Left forelimb (tissue), 1 donor: ENCODE measurements at regions not wholly inside any gene's neighbourhood (a gene's known extent, or its start where the extent isn't known, plus 50 kb on each side); places are given as distances from the start of the nearest gene placed in this dataset.
"Not testable (repeated sequence)": the region's sequence is repeated elsewhere in the genome, so short reads cannot be mapped to it uniquely, and the experiment has no call there.

ENCODE experiments used
- DNase-seq: peaks from one replicate; pipeline ENCODE4 v3.0.0-alpha.2; 2018; ENCODE audit warnings: low spot score

- no peak for DNase-seq
Measured at GRCh38 chr1:81525085-81525484, 275.6 kb upstream of the ADGRL2 start.

- no peak for DNase-seq
Measured at GRCh38 chr1:81519987-81520386, 280.7 kb upstream of the ADGRL2 start.

GRCh38 chr1:81517987-81518386, 282.7 kb upstream of the ADGRL2 start:
- DNase-seq = no peak

DNA sequence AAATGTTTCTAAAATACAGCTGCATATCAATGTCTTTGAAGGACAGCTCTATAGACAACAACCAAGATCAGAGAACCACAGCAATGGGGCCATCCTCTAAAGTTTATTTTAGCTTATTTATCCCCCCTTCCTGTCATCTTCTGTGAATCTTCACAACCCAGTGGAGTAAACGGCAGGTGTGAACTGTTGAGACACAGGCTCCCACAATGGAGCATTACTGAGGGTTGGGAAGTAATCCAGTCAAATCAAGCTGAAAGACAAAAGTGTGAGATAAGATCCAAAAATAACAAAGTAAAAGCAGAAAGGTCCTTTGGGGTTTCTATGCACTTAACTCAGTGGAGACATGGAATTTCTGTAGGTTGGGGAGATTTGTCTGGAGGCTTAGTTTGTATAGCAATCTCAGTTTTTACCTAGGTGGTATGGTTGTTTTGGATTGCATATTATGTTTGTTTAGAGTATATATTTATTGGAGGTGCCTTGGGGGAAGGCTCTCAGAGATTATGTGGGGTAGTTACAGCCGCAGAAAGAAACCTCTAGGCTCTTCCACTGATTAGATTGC, 286.9 kb upstream of the ADGRL2 start:
- DNase-seq = no peak

DNA sequence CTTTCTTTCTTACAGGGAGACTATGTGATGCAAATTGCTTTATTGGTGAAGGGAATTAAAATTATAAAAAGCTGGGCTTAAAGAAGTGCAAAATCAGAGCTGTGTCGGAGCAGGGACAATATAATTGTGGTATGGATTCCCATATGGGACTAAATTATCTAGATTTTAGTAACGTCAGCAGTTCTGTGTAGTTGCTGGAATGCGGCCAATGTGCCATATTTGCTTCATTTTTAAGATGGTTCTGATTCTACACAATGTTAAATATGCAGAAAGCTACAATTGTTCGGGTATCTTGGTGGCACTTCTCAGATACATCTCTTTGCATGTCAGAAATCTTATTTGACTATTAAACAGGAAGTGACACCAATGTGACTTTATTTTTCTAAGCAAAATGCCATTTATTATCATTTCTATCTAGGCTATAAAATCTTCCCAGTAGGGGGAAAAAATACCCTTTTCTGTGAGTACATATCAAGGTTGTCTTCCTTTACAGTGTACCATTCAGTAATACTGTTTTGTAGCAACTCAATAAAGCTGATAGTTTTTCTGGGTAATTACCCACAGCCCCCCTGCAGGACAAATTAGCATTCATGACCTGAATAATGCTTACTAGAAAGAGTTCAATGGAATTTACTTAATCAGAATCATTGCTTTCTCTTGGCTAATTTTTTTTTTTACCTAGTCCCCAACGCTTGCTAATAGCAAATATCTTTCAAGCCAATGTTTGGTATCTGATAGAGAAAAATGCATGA, 288.3 kb upstream of the ADGRL2 start:
- DNase-seq = no peak

- DNase-seq = no peak
Measured at GRCh38 chr1:81511281-81511680, 289.5 kb upstream of the ADGRL2 start.

DNA sequence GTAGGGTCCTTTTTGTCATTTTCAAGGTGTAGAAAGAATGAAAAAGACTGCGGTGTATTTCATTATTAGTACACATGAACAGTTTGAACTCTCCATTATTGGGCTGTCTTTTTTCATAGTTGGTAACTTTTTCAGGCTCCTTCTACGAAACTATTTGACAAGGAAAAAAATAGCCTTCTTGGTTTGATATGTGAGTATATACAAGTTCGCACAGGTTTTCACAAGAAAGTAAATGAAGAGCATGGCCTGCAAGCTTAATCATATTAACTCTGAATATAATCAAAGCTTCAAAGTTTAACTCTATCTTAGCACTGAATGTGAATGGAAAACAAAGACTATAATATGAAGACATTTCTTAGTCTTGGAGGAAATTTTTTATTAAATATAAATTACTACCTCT, 290.0 kb upstream of the ADGRL2 start:
- DNase-seq = no peak

- DNase-seq = no peak
Measured at GRCh38 chr1:81509594-81509993, 291.1 kb upstream of the ADGRL2 start.

DNA sequence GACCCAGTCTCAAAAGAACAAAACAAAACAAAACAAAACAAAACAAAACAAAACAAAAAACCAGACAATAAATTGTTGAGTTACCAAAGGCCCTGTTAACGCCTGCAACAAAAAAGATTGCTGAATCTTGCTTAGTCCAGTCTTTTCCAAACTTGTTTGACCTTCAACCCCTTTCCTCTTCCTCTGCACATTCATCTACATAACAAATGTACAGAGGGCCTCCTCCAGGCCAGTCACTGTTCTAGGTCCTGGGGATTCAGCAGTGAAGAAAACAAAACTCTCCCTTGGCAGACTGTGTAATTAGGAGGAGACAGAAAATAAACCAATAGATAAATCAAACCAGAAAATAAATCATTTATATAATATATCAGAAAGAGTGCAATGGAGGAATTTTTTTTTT, 294.0 kb upstream of the ADGRL2 start:
- no peak for DNase-seq

DNA sequence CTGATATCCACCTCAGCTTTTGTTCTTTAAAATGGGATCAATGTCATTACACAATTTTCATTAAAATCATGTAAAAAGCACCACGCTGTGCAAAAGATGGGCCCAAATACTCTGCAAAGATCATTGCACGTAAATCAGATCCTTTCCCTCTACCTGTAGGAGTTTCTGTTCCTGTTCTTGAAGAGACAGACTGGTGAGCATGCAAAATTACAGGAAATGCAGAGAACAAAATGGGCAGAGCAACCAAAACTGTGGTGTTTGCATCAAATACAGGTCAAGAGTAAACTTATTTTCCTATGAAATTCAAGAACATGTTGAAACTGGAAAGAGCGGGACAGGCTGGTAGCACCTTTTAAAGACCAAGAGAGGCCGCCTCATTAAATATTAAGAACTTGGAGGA, 294.9 kb upstream of the ADGRL2 start:
- no peak for DNase-seq

- DNase-seq = not testable (repeated sequence)
Measured at GRCh38 chr1:81504820-81505219, 295.9 kb upstream of the ADGRL2 start.

- not testable (repeated sequence) for DNase-seq
Measured at GRCh38 chr1:81502705-81503104, 298.0 kb upstream of the ADGRL2 start.

DNA sequence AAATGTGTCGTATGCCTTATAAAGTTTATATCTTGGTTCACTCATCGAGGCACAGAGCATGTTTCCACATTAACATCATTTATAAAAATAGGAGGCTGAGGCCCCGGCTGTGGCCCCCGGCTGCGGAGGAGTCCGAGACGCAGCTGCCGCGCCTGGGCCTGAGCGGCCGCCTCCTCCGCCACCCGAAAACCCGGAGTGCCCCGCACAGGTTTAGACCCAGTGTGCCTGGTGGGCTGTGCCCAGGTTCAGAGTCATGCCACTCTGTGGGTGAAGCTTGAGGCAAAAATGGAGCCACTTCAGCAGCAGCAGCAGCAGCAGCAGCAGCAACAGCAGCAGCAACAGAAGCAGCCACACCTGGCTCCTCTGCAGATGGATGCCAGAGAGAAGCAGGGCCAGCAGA, 299.2 kb upstream of the ADGRL2 start:
- DNase-seq = not testable (repeated sequence)

DNA sequence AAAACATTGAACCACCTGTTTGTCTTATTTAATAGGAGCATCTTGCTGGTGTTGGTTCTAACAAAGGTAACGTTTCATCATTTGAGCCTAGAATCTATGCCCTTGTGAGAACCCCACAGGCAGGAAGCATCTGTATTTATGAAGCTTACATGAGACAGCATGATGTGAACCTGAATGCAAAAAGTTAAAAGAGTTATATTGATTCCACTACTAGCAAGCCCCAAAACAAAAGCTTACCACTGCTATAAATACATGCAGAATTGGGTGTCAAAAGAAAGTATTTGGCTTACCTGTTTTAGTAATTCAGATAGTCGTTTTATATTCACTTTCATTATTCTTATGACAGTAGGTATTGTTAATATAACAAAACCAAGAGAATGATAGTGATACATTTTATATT, 301.2 kb upstream of the ADGRL2 start:
- DNase-seq = no peak

DNA sequence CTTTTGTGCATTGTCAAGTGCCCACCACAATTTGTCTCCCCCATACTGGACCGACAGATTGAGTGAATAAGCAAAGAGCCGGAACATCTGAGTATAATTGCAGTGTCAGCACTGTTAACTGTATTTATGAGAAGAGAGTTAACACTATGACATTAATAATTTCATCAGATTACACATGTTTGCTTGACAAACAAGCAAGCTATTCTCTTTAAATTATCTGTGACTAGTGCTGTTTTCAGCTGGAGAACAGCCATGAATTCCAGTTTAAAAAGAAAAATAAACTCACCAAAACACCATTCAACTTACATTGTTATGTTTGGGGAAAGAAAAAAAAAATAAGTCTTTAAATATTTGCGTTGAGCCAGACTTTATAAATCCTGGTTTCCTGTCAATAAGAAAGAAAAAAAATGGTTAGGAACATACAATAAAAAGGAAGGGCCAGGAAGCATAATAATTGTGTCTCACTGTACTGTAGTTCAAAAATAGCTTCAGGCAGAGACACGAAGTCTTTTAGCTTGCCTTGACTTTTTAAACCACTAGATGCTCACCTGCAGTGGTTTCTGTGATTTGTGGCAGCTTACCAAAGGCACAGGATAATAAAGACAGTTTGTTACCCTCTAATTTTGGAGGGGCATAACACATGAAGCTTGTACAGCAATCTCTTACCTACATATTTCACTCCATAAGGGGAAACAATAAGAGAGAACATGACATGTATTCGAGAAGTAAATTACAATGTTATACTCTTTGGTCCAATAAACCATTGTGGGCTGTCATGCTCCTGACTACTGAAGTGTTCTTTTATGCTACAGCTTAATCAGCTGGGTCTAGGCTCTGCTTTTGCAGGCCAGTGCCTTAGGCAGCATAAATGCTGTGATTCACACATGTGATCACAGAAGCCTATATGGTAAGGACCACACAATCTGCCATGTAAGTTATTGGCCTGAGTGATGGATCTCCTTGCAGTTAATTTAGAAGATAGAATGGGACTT, 302.0 kb upstream of the ADGRL2 start:
- DNase-seq = no peak

DNA sequence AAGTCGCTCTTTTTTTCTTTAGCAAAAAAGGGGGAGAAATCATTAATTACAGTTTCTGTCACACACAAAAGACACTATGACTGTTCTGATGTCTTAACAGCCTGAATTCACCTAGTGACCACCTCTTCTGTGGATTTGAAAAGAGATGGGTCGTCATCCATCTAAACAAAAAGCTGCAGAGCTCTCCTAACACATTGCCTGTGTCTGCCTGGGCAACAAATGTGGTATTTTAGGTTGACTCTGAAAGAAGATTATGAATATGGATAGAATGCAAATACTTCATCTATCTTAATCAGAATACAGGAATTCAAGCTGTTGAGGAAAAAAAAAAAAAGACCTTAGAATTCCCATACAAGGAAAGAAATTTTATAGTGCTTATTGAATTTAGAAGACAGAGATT, 304.4 kb upstream of the ADGRL2 start:
- DNase-seq = no peak

- no peak for DNase-seq
Measured at GRCh38 chr1:81493102-81493869, 307.4 kb upstream of the ADGRL2 start.

DNA sequence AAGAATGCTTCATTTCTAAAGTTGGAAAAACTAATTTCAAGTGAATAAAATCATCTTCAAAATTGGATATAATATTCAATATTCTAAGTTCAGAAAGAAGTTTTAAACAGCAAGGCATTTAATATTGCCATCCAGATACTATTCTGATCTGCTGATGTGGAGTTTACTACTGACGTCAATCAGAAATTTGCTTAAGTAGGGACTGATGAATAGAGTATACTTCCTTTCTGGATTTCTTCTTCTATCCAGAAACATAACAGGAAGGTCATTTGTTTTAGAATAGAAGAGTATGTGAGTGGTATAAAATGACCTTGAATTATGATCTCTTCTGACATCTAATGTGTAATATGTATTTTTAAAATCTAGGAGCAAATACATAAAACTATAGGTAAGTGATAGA, 308.1 kb upstream of the ADGRL2 start:
- DNase-seq = no peak

- DNase-seq = no peak
Measured at GRCh38 chr1:81490614-81491013, 310.1 kb upstream of the ADGRL2 start.

DNA sequence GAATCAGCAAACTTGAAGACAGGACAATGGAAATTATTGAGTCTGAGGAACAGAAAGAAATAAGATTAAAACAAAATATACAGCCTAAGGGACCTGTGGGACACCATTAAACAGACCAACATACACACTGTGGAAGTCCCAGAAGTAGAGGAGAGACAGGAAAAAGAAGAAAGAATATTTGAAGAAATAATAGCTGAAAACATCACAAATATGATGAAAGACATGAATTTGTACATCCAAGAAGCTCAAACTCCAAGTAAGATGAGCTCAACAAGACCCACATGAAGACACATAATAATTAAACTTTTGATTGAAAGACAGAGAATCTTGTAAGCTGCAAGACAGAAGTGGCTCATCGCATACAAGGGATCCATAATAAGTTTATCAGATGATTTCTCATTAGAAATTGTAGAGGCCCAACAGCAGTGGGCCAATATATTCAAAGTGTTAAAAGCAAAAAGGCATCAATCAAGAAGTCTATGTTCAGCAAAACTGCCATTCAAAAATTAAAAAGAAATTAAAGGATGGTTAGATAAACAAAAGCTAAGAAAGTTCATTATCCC, 311.3 kb upstream of the ADGRL2 start:
- DNase-seq = no peak

DNA sequence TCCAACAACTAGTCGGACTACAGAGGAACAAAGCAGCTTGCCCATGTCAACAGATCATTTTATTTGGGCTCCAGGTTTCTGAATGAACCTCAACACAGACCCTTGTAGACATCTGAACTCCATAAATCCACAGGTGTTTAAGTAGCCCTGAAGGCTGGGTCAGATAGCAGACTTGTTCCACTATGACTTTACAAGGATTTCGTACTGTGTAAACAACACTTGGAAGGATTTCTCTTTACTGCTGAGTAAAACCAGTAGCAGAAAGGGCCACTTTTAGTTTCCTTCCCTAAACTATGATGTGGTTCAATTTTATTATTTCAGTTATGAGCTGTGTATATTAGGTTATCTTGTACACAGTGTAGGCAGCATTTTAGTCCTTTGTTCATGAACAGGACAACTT, 316.4 kb upstream of the ADGRL2 start:
- no peak for DNase-seq

DNA sequence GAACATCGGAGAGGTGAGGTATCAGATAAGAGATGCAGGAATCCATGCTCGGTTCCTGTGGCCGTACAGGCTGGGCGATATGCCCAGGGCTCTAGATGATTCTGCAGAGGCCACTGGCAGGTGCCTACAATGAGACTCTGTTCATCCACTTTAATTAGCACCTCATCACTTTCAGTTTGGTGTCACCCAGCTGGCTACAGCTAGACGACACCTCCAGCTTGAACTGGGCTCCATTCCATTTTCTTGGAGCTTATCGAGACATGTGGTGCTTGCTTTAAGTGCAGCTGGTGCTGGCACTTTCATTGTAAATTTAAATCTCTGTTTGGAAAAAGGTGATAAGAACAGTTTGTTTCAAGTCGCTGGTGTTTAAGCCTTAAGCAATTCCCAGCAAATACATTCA, 322.5 kb upstream of the ADGRL2 start:
- DNase-seq = no peak
